Lower leg skin (tissue), 4 donors: ENCODE measurements at regions not wholly inside any gene's neighbourhood (a gene's known extent, or its start where the extent isn't known, plus 50 kb on each side); places are given as distances from the start of the nearest gene placed in this dataset.

Source experiments
- DNase-seq, 2 donors: peaks; one replicate each; pipeline ENCODE4 v3.0.0-alpha.2; 2019; ENCODE audit warnings: low spot score in 2 of 2
- H3K4me3 ChIP-seq: fragments of 200-600 bp; sonication (generic); 2 replicates; pipeline ENCODE4 v1.5.1; 2017; ENCODE audit warnings: mild to moderate bottlenecking, low read depth; ENCODE audit not compliant: poor library complexity, severe bottlenecking
- POLR2A ChIP-seq, 2 donors: fragments of 450-650 bp; IDR thresholded peaks; one replicate each; pipeline ENCODE4 v1.6.1; 2016 to 2017; ENCODE audit warnings: antibody characterized with exemption in 2 of 2, mild to moderate bottlenecking in 1 of 2, moderate library complexity in 1 of 2
- WGBS, 2 donors: methylation state at CpG; one replicate each; pipeline ENCODE4 v1.1.5; 2018; 5-methylcytosine and 5-hydroxymethylcytosine counted together
- intact Hi-C: fragments of 100-400 bp; cut with DNase I; formaldehyde crosslinking; loops from one replicate; pipeline ENCODE4 v1.15.0; 2023; ENCODE audit warnings: low total_unique reads
- TF ChIP-seq, protein P1 (sequence below), 3 donors: fragments of 450-650 bp; IDR thresholded peaks; one replicate each; pipeline ENCODE4 v1.5.1; 2016; ENCODE audit warnings: antibody characterized with exemption in 3 of 3, mild to moderate bottlenecking in 3 of 3, moderate library complexity in 2 of 3

DNA sequence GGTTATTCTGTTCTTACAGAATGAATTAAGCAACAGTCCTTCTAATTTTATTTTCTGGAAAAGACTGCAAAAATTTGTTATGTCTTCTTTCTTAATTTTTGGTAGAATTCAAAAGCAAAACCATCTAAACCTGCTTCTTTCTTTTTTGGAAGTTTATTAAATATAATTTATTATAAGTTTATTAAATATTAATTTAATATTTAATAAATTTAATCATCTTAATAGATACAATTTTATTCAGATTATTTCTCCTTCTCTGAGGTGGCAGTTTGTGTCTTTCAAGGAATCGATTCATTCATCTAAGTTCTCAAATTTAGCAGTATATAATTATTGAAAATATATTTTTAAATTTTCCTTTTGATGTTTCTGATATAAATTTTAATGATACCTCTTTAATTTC lies 837.5 kb upstream of the LRRC4C start:
- TF ChIP-seq POLR2A (IDR thresholded peaks at IDR 0.05): no peak
- TF ChIP-seq, protein P1, sequence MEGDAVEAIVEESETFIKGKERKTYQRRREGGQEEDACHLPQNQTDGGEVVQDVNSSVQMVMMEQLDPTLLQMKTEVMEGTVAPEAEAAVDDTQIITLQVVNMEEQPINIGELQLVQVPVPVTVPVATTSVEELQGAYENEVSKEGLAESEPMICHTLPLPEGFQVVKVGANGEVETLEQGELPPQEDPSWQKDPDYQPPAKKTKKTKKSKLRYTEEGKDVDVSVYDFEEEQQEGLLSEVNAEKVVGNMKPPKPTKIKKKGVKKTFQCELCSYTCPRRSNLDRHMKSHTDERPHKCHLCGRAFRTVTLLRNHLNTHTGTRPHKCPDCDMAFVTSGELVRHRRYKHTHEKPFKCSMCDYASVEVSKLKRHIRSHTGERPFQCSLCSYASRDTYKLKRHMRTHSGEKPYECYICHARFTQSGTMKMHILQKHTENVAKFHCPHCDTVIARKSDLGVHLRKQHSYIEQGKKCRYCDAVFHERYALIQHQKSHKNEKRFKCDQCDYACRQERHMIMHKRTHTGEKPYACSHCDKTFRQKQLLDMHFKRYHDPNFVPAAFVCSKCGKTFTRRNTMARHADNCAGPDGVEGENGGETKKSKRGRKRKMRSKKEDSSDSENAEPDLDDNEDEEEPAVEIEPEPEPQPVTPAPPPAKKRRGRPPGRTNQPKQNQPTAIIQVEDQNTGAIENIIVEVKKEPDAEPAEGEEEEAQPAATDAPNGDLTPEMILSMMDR (IDR thresholded peaks at IDR 0.05): no peak
- 86 to 88% methylated on average over 1 of the region's 1 CpG for WGBS, 2 donors
- H3K4me3 ChIP-seq: no peak overlapping the region
- DNase-seq: no peak
- intact Hi-C loops: no loop called here

- 88 to 93% methylated on average over 1 of the region's 1 CpG for WGBS, 2 donors
- no peak overlapping the region for H3K4me3 ChIP-seq
- intact Hi-C loops: no loop called here
- TF ChIP-seq, protein P1 (IDR thresholded peaks at IDR 0.05): no peak
- no peak for TF ChIP-seq POLR2A (IDR thresholded peaks at IDR 0.05)
- DNase-seq: no peak
These were observed 840.3 kb upstream of the LRRC4C start for GRCh38 chr11:42299780-42300179.

DNA sequence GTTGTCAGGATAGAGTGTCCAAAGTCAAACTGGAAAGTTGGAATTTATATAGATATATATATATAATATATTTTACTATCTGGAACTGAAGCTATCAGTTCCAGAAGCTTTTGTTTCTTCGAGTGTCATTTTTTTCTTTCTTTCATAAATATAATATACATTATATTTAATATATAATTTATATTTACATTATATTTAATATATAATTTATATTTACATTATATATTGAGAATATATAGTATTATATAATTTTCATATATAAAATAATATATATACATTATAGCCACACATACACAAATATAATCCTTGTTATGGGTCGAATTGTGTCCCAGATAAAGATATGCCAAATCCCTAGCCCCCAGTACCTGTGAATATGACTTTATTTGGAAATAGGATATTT lies 842.3 kb upstream of the LRRC4C start:
- DNase-seq: no peak
- no peak overlapping the region for H3K4me3 ChIP-seq
- intact Hi-C loops: no loop called here
- TF ChIP-seq, protein P1 (IDR thresholded peaks at IDR 0.05): no peak
- no peak for TF ChIP-seq POLR2A (IDR thresholded peaks at IDR 0.05)
- WGBS, 2 donors: 80 to 92% methylated on average over 2 of the region's 2 CpGs

DNA sequence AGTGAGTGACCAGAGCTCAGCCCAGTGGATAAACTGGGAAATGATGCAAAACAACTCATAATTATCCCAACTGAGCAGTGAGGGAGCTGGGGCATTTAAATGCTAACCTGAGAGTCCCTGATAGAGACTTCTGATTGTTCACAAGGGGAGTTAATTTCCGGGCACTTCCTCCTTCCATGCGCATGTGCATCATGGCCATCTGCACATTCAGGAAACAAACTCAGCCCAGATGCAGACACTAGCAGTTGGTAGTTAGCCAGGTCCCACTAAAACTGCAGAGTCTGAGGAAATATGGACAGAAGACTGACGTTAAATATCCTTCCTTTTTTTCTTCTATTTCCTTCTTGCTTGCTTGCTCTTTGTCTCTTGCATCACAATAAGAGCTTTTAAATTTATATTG lies 852.1 kb upstream of the LRRC4C start:
- DNase-seq: no peak
- H3K4me3 ChIP-seq: no peak overlapping the region
- no peak for TF ChIP-seq POLR2A (IDR thresholded peaks at IDR 0.05)
- TF ChIP-seq, protein P1 (IDR thresholded peaks at IDR 0.05): no peak
- intact Hi-C loops: no loop called here
- 41 to 58% methylated on average over 3 of the region's 3 CpGs for WGBS, 2 donors

GRCh38 chr11:42311944-42312343 lies 852.5 kb upstream of the LRRC4C start:
- no peak overlapping the region for H3K4me3 ChIP-seq
- intact Hi-C loops: no loop called here
- TF ChIP-seq POLR2A (IDR thresholded peaks at IDR 0.05): no peak
- TF ChIP-seq, protein P1 (IDR thresholded peaks at IDR 0.05): no peak
- 54 to 69% methylated on average over 2 of the region's 2 CpGs for WGBS, 2 donors
- no peak for DNase-seq

DNA sequence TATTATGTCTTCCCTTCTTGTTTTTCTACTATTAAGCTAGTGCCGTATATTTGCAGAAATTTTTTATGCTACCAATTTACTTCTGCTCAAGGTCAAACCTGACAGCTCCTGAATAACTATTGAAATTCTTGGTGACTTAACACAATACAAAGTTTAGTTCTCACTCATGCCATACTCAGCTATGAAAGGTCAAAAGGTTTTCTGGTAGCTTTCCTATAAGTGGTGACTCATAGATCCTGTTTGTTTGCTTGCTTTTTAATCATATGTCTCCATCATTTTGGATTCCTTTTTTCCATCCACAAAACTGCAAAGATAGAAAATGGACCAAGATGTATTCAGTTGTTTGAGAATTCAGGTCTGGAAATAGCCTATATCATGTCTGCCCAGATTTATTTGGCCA lies 855.8 kb upstream of the LRRC4C start:
- WGBS, 2 donors: 72 to 81% methylated on average over 1 of the region's 1 CpG
- DNase-seq: no peak
- TF ChIP-seq, protein P1 (IDR thresholded peaks at IDR 0.05): no peak
- no peak for TF ChIP-seq POLR2A (IDR thresholded peaks at IDR 0.05)
- intact Hi-C loops: no loop called here
- H3K4me3 ChIP-seq: no peak overlapping the region
